GM10266 (cell line): ENCODE measurements at regions not wholly inside any gene's neighbourhood (a gene's known extent, or its start where the extent isn't known, plus 50 kb on each side); places are given as distances from the start of the nearest gene placed in this dataset.

Source experiments
- DNase-seq: peaks from one replicate; pipeline ENCODE4 v3.0.0; 2012; ENCODE audit errors: extremely low spot score
- TF ChIP-seq, protein P1 (sequence below): IDR thresholded peaks from 2 replicates; pipeline ENCODE4 v1.5.1; 2012; ENCODE audit warnings: mild to moderate bottlenecking, low read depth; ENCODE audit not compliant: control insufficient read depth, insufficient read depth; ENCODE audit errors: missing control alignments

- DNase-seq, result peak; percentile 48
- TF ChIP-seq, protein P1, sequence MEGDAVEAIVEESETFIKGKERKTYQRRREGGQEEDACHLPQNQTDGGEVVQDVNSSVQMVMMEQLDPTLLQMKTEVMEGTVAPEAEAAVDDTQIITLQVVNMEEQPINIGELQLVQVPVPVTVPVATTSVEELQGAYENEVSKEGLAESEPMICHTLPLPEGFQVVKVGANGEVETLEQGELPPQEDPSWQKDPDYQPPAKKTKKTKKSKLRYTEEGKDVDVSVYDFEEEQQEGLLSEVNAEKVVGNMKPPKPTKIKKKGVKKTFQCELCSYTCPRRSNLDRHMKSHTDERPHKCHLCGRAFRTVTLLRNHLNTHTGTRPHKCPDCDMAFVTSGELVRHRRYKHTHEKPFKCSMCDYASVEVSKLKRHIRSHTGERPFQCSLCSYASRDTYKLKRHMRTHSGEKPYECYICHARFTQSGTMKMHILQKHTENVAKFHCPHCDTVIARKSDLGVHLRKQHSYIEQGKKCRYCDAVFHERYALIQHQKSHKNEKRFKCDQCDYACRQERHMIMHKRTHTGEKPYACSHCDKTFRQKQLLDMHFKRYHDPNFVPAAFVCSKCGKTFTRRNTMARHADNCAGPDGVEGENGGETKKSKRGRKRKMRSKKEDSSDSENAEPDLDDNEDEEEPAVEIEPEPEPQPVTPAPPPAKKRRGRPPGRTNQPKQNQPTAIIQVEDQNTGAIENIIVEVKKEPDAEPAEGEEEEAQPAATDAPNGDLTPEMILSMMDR, result no peak
Measured at GRCh38 chr5:60207040-60207439, 313.5 kb upstream of the PDE4D start.

GRCh38 chr5:60206234-60206633, 312.7 kb upstream of the PDE4D start:
- TF ChIP-seq, protein P1, result no peak
- no peak for DNase-seq

DNA sequence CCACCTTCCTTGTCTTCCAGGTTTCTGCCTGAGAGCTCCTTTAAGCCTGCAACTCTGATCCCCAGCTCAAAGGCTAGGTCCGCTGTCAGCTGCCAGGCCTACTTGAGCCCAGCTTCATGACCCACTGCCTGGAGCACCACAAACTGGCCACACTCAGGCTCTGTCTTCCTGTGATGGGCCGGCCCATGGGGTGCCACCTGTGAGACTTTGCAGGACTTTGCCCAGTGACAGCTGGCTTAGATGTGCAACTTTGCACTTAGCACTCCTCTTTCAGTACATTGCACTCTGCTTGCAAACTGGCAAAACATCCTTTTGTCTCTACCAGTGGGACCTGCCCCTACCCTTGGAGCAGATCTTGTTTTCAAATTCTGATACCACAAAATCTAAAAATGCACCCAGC, 311.5 kb upstream of the PDE4D start:
- DNase-seq, result no peak
- TF ChIP-seq, protein P1, result no peak

GRCh38 chr5:60196385-60197113, 303.0 kb upstream of the PDE4D start:
- no peak for DNase-seq
- TF ChIP-seq, protein P1, result no peak

DNA sequence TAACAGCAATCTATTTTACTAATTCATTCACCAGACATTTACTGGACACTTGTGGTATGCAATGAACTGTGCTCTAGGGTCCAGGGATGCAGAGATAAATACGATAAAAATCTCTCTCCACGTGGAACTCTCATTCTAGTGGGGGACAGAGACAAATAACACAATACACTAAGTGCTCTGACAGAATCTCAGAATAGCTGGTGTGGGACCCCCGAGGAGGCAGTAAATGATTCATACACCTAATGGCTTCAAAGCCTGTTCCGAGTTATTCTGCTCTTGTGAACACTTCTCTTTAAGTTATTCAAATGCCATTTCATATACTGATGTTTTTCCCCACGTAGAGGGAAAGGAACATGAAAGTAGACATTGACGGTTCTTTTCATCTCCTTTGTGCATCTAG, 302.0 kb upstream of the PDE4D start:
- TF ChIP-seq, protein P1, result no peak
- DNase-seq, result no peak

DNA sequence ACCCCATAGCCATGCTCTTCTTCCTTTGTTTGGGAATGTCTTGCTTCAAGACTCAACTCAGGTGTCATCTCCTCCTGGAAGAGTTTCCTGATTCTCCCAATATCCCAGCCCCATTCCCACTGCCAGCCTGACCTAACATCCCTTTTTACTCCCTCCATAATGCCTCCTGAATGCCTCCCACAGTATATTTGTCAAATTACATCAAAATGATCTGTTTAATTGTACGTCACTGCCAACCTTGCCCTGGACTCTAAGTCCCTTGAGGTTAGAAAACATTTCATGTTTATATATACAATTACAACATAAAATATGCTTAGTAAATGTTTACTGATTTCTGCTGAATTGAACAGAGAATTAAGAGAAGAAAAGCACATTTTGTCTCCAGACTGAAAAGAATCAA, 301.6 kb upstream of the PDE4D start:
- TF ChIP-seq, protein P1, result no peak
- DNase-seq, result no peak

DNA sequence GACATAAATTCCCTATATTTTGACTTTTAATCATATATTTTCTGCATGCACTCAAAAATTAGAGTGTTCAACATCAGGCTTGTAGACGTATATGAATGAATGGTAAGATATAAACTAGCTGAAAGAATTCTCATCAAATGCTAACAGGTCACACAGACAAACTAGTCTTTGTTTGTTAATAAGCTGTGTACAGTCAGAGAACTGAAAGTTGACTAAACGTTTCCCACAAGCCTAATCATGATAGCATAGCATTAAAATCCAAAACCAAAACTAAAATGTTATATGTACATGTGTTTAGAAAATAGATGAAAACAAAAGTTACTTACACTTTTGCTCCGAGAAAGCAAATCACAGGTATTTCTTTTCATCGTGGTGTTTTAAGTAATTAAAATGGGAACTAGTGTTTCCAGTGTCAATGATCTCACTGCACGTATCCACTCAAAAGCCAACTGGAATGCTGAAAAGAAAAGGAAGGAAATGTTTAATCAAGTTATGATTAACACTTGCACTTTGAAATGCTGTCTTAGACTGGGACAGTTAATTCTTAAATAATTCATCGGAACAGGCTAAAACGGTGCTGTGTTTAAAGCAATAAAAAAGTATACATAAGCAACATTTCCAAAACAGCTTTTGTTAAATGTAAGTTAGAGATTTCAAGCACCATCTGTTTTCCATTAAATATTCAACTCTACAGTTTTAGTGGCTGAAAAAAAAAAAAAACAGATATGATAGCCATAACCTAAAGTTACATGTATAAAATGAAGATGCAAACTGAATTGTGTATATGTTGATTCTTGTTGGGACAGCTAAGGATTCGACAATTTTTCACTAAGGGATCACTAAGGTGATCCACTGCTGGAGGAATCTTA, 291.9 kb upstream of the PDE4D start:
- DNase-seq, result no peak
- TF ChIP-seq, protein P1, result no peak
